HCT116 (cell line): ENCODE measurements at regions not wholly inside any gene's neighbourhood (a gene's known extent, or its start where the extent isn't known, plus 50 kb on each side); places are given as distances from the start of the nearest gene placed in this dataset.

Experiments
- ATAC-seq: fragments of 200-7000 bp; cut with Tn5 transposase; 2 replicates; pipeline ENCODE4 v1.9.1; 2020; ENCODE audit warnings: mild to moderate bottlenecking, moderate library complexity
- BruUV-seq: library from RNA; stranded (reverse); fragments of 400-500 nt; replicated peaks from 2 replicates; lab custom pipeline; 2021; lab: Mats Ljungman, UMichigan
- CTCF ChIA-PET: fragments of 300-600 bp; sonication (Branson Sonifier 250); formaldehyde crosslinking; loops from one replicate; lab custom pipeline; 2021; ENCODE audit warnings: antibody characterized with exemption; lab: Charles Lee
- POLR2A ChIA-PET: fragments of 300-600, 350-600 bp; sonication (Branson Sonifier 250); formaldehyde crosslinking; loops from one replicate; lab custom pipeline; 2021; ENCODE audit warnings: antibody characterized with exemption; lab: Charles Lee
- RAD21 ChIA-PET, 2 experiments: fragments of 300-600 bp; sonication (Branson Sonifier 250); formaldehyde crosslinking; loops; one replicate each; lab custom pipeline; 2023; ENCODE audit warnings: low total read pairs in 2 of 2; ENCODE audit not compliant: uncharacterized antibody in 2 of 2, unreplicated experiment in 2 of 2, low non-redundant PET in 1 of 2; lab: Charles Lee
- DNase-seq: peaks from one replicate; pipeline ENCODE4 v3.0.0-alpha.2; 2010; ENCODE audit warnings: low read depth, low spot score
- H2AFZ ChIP-seq: fragments of 200-600 bp; shearing (Covaris generic), sonication (generic); 2 replicates; pipeline ENCODE4 v1.6.1; 2017; ENCODE audit warnings: low read depth, mixed run types, mixed read lengths, antibody characterized with exemption, low read length; ENCODE audit not compliant: poor library complexity, severe bottlenecking
- H3K27ac ChIP-seq: 2 replicates; pipeline ENCODE4 v1.5.1; 2012; ENCODE audit warnings: low read depth, low read length
- H3K27me3 ChIP-seq: fragments of 200-600 bp; sonication (generic); 2 replicates; pipeline ENCODE4 v1.6.1; 2016; ENCODE audit warnings: mixed run types, low read length, mixed read lengths; ENCODE audit not compliant: insufficient read depth
- H3K36me3 ChIP-seq, 2 experiments: fragments of 200-500 bp in 1 of 2; fragments of 200-600 bp in 1 of 2; sonication (Bioruptor generic) in 1 of 2; sonication (generic) in 1 of 2; 2 replicates each; pipeline versions ENCODE4 v1.5.1 to v1.6.1; 2014 to 2016; ENCODE audit warnings: low read length in 2 of 2, inconsistent platforms in 1 of 2, mixed read lengths in 1 of 2, mixed run types in 1 of 2; ENCODE audit not compliant: insufficient read depth in 2 of 2, control insufficient read depth in 1 of 2
- H3K4me1 ChIP-seq, 2 experiments: fragments of 200-600 bp in 1 of 2; sonication (generic) in 1 of 2; 2 replicates each; pipeline versions ENCODE4 v1.5.1 to v1.6.1; 2012 to 2017; ENCODE audit warnings: low read length in 2 of 2, inconsistent platforms in 1 of 2, mild to moderate bottlenecking in 1 of 2, mixed read lengths in 1 of 2, mixed run types in 1 of 2, moderate library complexity in 1 of 2; ENCODE audit not compliant: insufficient read depth in 2 of 2, control insufficient read depth in 1 of 2
- H3K4me2 ChIP-seq: fragments of 200-600 bp; sonication (generic); 2 replicates; pipeline ENCODE4 v1.6.1; 2017; ENCODE audit warnings: mixed run types, low read length, mixed read lengths
- H3K4me3 ChIP-seq, 2 experiments: fragments of 200-600 bp in 1 of 2; sonication (generic) in 1 of 2; replicated peaks in 1 of 2; 2 replicates each; pipeline ENCODE4 v1.5.1; 2011 to 2016; ENCODE audit warnings: low read length in 2 of 2, control low read depth in 1 of 2, low read depth in 1 of 2, mild to moderate bottlenecking in 1 of 2, mixed read lengths in 1 of 2, mixed run types in 1 of 2
- H3K79me2 ChIP-seq: fragments of 200-600 bp; sonication (generic); 2 replicates; pipeline ENCODE4 v1.6.1; 2017; ENCODE audit warnings: mild to moderate bottlenecking, mixed run types, low read length, moderate library complexity, mixed read lengths; ENCODE audit not compliant: insufficient read depth
- H3K9ac ChIP-seq: fragments of 200-600 bp; sonication (generic); 2 replicates; pipeline ENCODE4 v1.6.1; 2016; ENCODE audit warnings: low read length, mixed read lengths
- H3K9me2 ChIP-seq: fragments of 200-600 bp; sonication (generic), shearing (Covaris generic); 2 replicates; pipeline ENCODE4 v1.6.1; 2017; ENCODE audit warnings: mixed run types, mild to moderate bottlenecking, moderate library complexity; ENCODE audit not compliant: insufficient read depth
- H3K9me3 ChIP-seq, 2 experiments: fragments of 200-500 bp in 1 of 2; fragments of 200-600 bp in 1 of 2; sonication (Bioruptor generic) in 1 of 2; sonication (generic) in 1 of 2; 2 replicates each; pipeline ENCODE4 v1.6.1; 2014 to 2017; ENCODE audit warnings: low read length in 2 of 2, mixed read lengths in 2 of 2, inconsistent platforms in 1 of 2, low read depth in 1 of 2, mild to moderate bottlenecking in 1 of 2, mixed run types in 1 of 2, moderate library complexity in 1 of 2; ENCODE audit not compliant: control insufficient read depth in 1 of 2, insufficient read depth in 1 of 2
- H4K20me1 ChIP-seq: fragments of 200-600 bp; sonication (generic), shearing (Covaris generic); 2 replicates; pipeline ENCODE4 v1.6.1; 2017; ENCODE audit warnings: mixed run types, mild to moderate bottlenecking, moderate library complexity; ENCODE audit not compliant: insufficient read depth
- CEBPB ChIP-seq: IDR thresholded peaks from 2 replicates; pipeline ENCODE4 v1.6.1; 2012; ENCODE audit warnings: low read depth
- ELF1 ChIP-seq: IDR thresholded peaks from 2 replicates; pipeline ENCODE4 v1.6.1; 2012; ENCODE audit warnings: low read depth, borderline replicate concordance
- EZH2 ChIP-seq: fragments of 200-600 bp; sonication (generic); IDR thresholded peaks from 2 replicates; pipeline ENCODE4 v1.6.1; 2017; ENCODE audit warnings: antibody characterized with exemption, mixed run types
- JUND ChIP-seq: IDR thresholded peaks from 2 replicates; pipeline ENCODE4 v1.6.1; 2012
- POLR2A ChIP-seq: IDR thresholded peaks from 2 replicates; pipeline ENCODE4 v1.7.0; 2011; ENCODE audit warnings: borderline replicate concordance; ENCODE audit not compliant: insufficient read depth, insufficient read length; ENCODE audit errors: extremely low read depth
- POLR2AphosphoS5 ChIP-seq: IDR thresholded peaks from 2 replicates; pipeline ENCODE4 v1.6.1; 2011; ENCODE audit warnings: mild to moderate bottlenecking, low read depth, low read length, moderate library complexity
- RAD21 ChIP-seq: IDR thresholded peaks from 2 replicates; pipeline ENCODE4 v1.6.1; 2012; ENCODE audit warnings: low read depth, mild to moderate bottlenecking
- SIN3A ChIP-seq: IDR thresholded peaks from 2 replicates; pipeline ENCODE4 v1.6.1; 2012; ENCODE audit warnings: low read depth
- SRF ChIP-seq: IDR thresholded peaks from 2 replicates; pipeline ENCODE4 v1.6.1; 2012; ENCODE audit warnings: low read depth
- TCF7L2 ChIP-seq: IDR thresholded peaks from 2 replicates; pipeline ENCODE4 v1.7.0; 2011; ENCODE audit warnings: borderline replicate concordance, inconsistent platforms; ENCODE audit not compliant: insufficient read depth, insufficient read length; ENCODE audit errors: extremely low read depth
- YY1 ChIP-seq: IDR thresholded peaks from 2 replicates; pipeline ENCODE4 v1.6.1; 2011; ENCODE audit warnings: low read length, low read depth, moderate library complexity, mild to moderate bottlenecking; ENCODE audit not compliant: insufficient replicate concordance; ENCODE audit errors: extremely low read depth
- ZFX ChIP-seq: fragments of 450-650 bp; IDR thresholded peaks from 2 replicates; pipeline ENCODE4 v1.6.1; 2017
- intact Hi-C: fragments of 100-400 bp; cut with micrococcal nuclease; formaldehyde crosslinking; loops from 2 replicates; pipeline ENCODE4 v1.10.0; 2022
- TF ChIP-seq, protein P1 (sequence below): IDR thresholded peaks from 2 replicates; pipeline ENCODE4 v1.6.1; 2012; ENCODE audit warnings: low read depth
- TF ChIP-seq, protein P2 (sequence below): IDR thresholded peaks from 2 replicates; pipeline ENCODE4 v1.6.1; 2011; ENCODE audit warnings: mild to moderate bottlenecking, low read length, moderate library complexity; ENCODE audit not compliant: insufficient replicate concordance; ENCODE audit errors: extremely low read depth
- TF ChIP-seq, protein P3 (sequence below), 3 experiments: fragments of 200-600 bp in 1 of 3; sonication (generic) in 1 of 3; IDR thresholded peaks in 2 of 3; conservative IDR thresholded peaks in 1 of 3; 2 replicates each; pipeline ENCODE4 v1.5.1; 2012 to 2017; ENCODE audit warnings: low read depth in 2 of 3, low read length in 2 of 3, antibody characterized with exemption in 1 of 3, borderline replicate concordance in 1 of 3, control low read depth in 1 of 3, mild to moderate bottlenecking in 1 of 3, mixed read lengths in 1 of 3, mixed run types in 1 of 3, moderate library complexity in 1 of 3; ENCODE audit not compliant: insufficient read depth in 1 of 3

GRCh38 chr10:106268000-106268399, 896.5 kb downstream of the SORCS1 start:
- H3K4me3 ChIP-seq = no peak overlapping the region
- ATAC-seq = no peak
- no peaks in the 10 kb centered on the region for H3K36me3 ChIP-seq
- ChIA-PET RAD21 (no interaction called here), CTCF (no interaction called here), POLR2A (no interaction called here)
- no peak for TF ChIP-seq YY1
- TF ChIP-seq, protein P1, sequence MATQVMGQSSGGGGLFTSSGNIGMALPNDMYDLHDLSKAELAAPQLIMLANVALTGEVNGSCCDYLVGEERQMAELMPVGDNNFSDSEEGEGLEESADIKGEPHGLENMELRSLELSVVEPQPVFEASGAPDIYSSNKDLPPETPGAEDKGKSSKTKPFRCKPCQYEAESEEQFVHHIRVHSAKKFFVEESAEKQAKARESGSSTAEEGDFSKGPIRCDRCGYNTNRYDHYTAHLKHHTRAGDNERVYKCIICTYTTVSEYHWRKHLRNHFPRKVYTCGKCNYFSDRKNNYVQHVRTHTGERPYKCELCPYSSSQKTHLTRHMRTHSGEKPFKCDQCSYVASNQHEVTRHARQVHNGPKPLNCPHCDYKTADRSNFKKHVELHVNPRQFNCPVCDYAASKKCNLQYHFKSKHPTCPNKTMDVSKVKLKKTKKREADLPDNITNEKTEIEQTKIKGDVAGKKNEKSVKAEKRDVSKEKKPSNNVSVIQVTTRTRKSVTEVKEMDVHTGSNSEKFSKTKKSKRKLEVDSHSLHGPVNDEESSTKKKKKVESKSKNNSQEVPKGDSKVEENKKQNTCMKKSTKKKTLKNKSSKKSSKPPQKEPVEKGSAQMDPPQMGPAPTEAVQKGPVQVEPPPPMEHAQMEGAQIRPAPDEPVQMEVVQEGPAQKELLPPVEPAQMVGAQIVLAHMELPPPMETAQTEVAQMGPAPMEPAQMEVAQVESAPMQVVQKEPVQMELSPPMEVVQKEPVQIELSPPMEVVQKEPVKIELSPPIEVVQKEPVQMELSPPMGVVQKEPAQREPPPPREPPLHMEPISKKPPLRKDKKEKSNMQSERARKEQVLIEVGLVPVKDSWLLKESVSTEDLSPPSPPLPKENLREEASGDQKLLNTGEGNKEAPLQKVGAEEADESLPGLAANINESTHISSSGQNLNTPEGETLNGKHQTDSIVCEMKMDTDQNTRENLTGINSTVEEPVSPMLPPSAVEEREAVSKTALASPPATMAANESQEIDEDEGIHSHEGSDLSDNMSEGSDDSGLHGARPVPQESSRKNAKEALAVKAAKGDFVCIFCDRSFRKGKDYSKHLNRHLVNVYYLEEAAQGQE = no peak
- TF ChIP-seq JUND = no peak
- TF ChIP-seq ZFX = no peak
- no peak for TF ChIP-seq RAD21
- no peak for TF ChIP-seq CEBPB
- TF ChIP-seq POLR2AphosphoS5 = no peak
- TF ChIP-seq EZH2 = no peak
- no peak for TF ChIP-seq SIN3A
- TF ChIP-seq, protein P2, sequence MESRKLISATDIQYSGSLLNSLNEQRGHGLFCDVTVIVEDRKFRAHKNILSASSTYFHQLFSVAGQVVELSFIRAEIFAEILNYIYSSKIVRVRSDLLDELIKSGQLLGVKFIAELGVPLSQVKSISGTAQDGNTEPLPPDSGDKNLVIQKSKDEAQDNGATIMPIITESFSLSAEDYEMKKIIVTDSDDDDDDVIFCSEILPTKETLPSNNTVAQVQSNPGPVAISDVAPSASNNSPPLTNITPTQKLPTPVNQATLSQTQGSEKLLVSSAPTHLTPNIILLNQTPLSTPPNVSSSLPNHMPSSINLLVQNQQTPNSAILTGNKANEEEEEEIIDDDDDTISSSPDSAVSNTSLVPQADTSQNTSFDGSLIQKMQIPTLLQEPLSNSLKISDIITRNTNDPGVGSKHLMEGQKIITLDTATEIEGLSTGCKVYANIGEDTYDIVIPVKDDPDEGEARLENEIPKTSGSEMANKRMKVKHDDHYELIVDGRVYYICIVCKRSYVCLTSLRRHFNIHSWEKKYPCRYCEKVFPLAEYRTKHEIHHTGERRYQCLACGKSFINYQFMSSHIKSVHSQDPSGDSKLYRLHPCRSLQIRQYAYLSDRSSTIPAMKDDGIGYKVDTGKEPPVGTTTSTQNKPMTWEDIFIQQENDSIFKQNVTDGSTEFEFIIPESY = no peak
- TF ChIP-seq, protein P3, sequence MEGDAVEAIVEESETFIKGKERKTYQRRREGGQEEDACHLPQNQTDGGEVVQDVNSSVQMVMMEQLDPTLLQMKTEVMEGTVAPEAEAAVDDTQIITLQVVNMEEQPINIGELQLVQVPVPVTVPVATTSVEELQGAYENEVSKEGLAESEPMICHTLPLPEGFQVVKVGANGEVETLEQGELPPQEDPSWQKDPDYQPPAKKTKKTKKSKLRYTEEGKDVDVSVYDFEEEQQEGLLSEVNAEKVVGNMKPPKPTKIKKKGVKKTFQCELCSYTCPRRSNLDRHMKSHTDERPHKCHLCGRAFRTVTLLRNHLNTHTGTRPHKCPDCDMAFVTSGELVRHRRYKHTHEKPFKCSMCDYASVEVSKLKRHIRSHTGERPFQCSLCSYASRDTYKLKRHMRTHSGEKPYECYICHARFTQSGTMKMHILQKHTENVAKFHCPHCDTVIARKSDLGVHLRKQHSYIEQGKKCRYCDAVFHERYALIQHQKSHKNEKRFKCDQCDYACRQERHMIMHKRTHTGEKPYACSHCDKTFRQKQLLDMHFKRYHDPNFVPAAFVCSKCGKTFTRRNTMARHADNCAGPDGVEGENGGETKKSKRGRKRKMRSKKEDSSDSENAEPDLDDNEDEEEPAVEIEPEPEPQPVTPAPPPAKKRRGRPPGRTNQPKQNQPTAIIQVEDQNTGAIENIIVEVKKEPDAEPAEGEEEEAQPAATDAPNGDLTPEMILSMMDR (IDR thresholded peaks at IDR 0.05 in 2 of 3, conservative IDR thresholded peaks at IDR 0.05 in 1 of 3; ENCODE audit: borderline replicate concordance in 1 of 3, insufficient read depth in 1 of 3, low read depth in 2 of 3, low read length in 2 of 3) = no peak
- TF ChIP-seq TCF7L2 = no peak
- TF ChIP-seq SRF = no peak
- no peak for TF ChIP-seq POLR2A
- TF ChIP-seq ELF1 = no peak
- DNase-seq = no peak
- intact Hi-C loops = no loop called here
- BruUV-seq = no TSS peak
- no peaks in the 10 kb centered on the region for H3K4me1 ChIP-seq
- H2AFZ ChIP-seq = no peak overlapping the region
- H3K79me2 ChIP-seq = no peaks in the 10 kb centered on the region
- H3K27me3 ChIP-seq = no peaks in the 10 kb centered on the region
- H3K9ac ChIP-seq = no peak overlapping the region
- no peak overlapping the region for H3K4me2 ChIP-seq
- no peak overlapping the region for H3K27ac ChIP-seq
- H3K9me2 ChIP-seq = no peaks in the 10 kb centered on the region
- H3K9me3 ChIP-seq = peaks cover 0 to 23% of the 10 kb centered on the region in 2 experiments; a peak in 2 of 4 replicates
- H4K20me1 ChIP-seq = no peaks in the 10 kb centered on the region
